Activated CD8-positive, alpha-beta memory T cell treated with anti-CD3 and anti-CD28 coated beads, Interleukin-2, amount 50 U/mL, for 24 hours (primary cell): ENCODE measurements at regions not wholly inside any gene's neighbourhood (a gene's known extent, or its start where the extent isn't known, plus 50 kb on each side); places are given as distances from the start of the nearest gene placed in this dataset.

Experiments
- DNase-seq: peaks from one replicate; pipeline ENCODE4 v3.0.0-alpha.2; 2020; ENCODE audit errors: extremely low read depth

- DNase-seq: no peak
Measured at GRCh38 chr13:44093607-44094564, 214.2 kb downstream of the LACC1 start.

GRCh38 chr13:44096901-44097300, 217.2 kb downstream of the LACC1 start:
- DNase-seq: no peak

GRCh38 chr13:44098559-44098958, 218.9 kb downstream of the LACC1 start:
- no peak for DNase-seq

GRCh38 chr13:44101347-44102083, 221.8 kb downstream of the LACC1 start:
- DNase-seq: no peak

GRCh38 chr13:44103429-44104196, 223.9 kb downstream of the LACC1 start:
- DNase-seq: no peak

- DNase-seq: no peak
Measured at GRCh38 chr13:44104197-44104490, 224.4 kb downstream of the LACC1 start.

GRCh38 chr13:44104969-44105368, 225.3 kb downstream of the LACC1 start:
- no peak for DNase-seq

GRCh38 chr13:44106266-44107152, 226.8 kb downstream of the LACC1 start:
- no peak for DNase-seq

GRCh38 chr13:44107357-44108121, 227.8 kb downstream of the LACC1 start:
- DNase-seq: no peak

GRCh38 chr13:44108331-44108858, 228.7 kb downstream of the LACC1 start:
- DNase-seq: no peak

- no peak for DNase-seq
Measured at GRCh38 chr13:44110091-44110621, 230.5 kb downstream of the LACC1 start.

- no peak for DNase-seq
Measured at GRCh38 chr13:44111701-44112100, 232.0 kb downstream of the LACC1 start.

GRCh38 chr13:44112700-44113329, 233.1 kb downstream of the LACC1 start:
- DNase-seq: no peak

GRCh38 chr13:44116562-44117332, 237.0 kb downstream of the LACC1 start:
- DNase-seq: no peak

GRCh38 chr13:44117351-44117750, 237.6 kb downstream of the LACC1 start:
- DNase-seq: no peak

- no peak for DNase-seq
Measured at GRCh38 chr13:44117816-44118215, 238.1 kb downstream of the LACC1 start.

GRCh38 chr13:44118881-44119280, 239.2 kb downstream of the LACC1 start:
- no peak for DNase-seq

GRCh38 chr13:44120043-44120442, 240.3 kb downstream of the LACC1 start:
- no peak for DNase-seq
